GM23248 (cell line): ENCODE measurements at regions not wholly inside any gene's neighbourhood (a gene's known extent, or its start where the extent isn't known, plus 50 kb on each side); places are given as distances from the start of the nearest gene placed in this dataset.

Experiments
- DNase-seq: peaks from one replicate; pipeline ENCODE4 v3.0.0-alpha.2; 2015
- H2AFZ ChIP-seq: fragments of 200-600 bp; sonication (generic); 2 replicates; pipeline ENCODE4 v1.6.1; 2016; ENCODE audit warnings: antibody characterized with exemption
- H3F3A ChIP-seq: fragments of 200-600 bp; sonication (generic); 2 replicates; pipeline ENCODE4 v1.6.1; 2016; ENCODE audit warnings: mild to moderate bottlenecking, antibody characterized with exemption, mixed run types; ENCODE audit not compliant: insufficient read depth
- H3K27ac ChIP-seq: fragments of 200-600 bp; sonication (generic); 2 replicates; pipeline ENCODE4 v1.5.1; 2016; ENCODE audit warnings: mild to moderate bottlenecking
- H3K27me3 ChIP-seq: fragments of 200-600 bp; sonication (generic); replicated peaks from 2 replicates; pipeline ENCODE4 v1.6.1; 2016; ENCODE audit warnings: mild to moderate bottlenecking; ENCODE audit not compliant: insufficient read depth
- H3K36me3 ChIP-seq: fragments of 200-600 bp; sonication (generic); 2 replicates; pipeline ENCODE4 v1.6.1; 2016; ENCODE audit warnings: low read depth, mild to moderate bottlenecking
- H3K4me1 ChIP-seq: fragments of 200-600 bp; sonication (generic); 2 replicates; pipeline ENCODE4 v1.6.1; 2016; ENCODE audit warnings: mild to moderate bottlenecking; ENCODE audit not compliant: insufficient read depth
- H3K4me2 ChIP-seq: fragments of 200-600 bp; sonication (generic); one replicate; pipeline ENCODE4 v1.6.1; 2016; ENCODE audit warnings: mild to moderate bottlenecking; ENCODE audit not compliant: unreplicated experiment
- H3K4me3 ChIP-seq: fragments of 200-600 bp; sonication (generic); 2 replicates; pipeline ENCODE4 v1.5.1; 2016; ENCODE audit warnings: mild to moderate bottlenecking
- H3K79me2 ChIP-seq: fragments of 200-600 bp; sonication (generic); 2 replicates; pipeline ENCODE4 v1.6.1; 2016; ENCODE audit warnings: mild to moderate bottlenecking; ENCODE audit not compliant: insufficient read depth
- H3K9ac ChIP-seq: fragments of 200-600 bp; sonication (generic); 2 replicates; pipeline ENCODE4 v1.6.1; 2016; ENCODE audit warnings: mild to moderate bottlenecking
- H3K9me2 ChIP-seq: fragments of 200-600 bp; sonication (generic); 2 replicates; pipeline ENCODE4 v1.6.1; 2016; ENCODE audit warnings: mixed run types, mild to moderate bottlenecking, moderate library complexity; ENCODE audit not compliant: insufficient read depth
- H3K9me3 ChIP-seq: fragments of 200-600 bp; sonication (generic); one replicate; pipeline ENCODE4 v1.6.1; 2017; ENCODE audit warnings: low read depth
- H4K20me1 ChIP-seq: fragments of 200-600 bp; sonication (generic); 2 replicates; pipeline ENCODE4 v1.6.0; 2016; ENCODE audit not compliant: insufficient read depth
- EZH2 ChIP-seq: fragments of 200-600 bp; sonication (generic); IDR thresholded peaks from 2 replicates; pipeline ENCODE4 v1.6.1; 2018; ENCODE audit warnings: antibody characterized with exemption, mild to moderate bottlenecking; ENCODE audit not compliant: insufficient read depth, poor library complexity, severe bottlenecking
- EZH2phosphoT487 ChIP-seq: fragments of 200-600 bp; sonication (generic); IDR thresholded peaks from 2 replicates; pipeline ENCODE4 v1.6.1; 2018; ENCODE audit warnings: antibody characterized with exemption, moderate library complexity, mild to moderate bottlenecking, low read depth; ENCODE audit not compliant: insufficient read depth
- WGBS, 2 experiments: methylation state at CpG; one replicate each; pipeline ENCODE4 v1.1.6; 2015 to 2017; ENCODE audit warnings: low lambda C conversion rate in 2 of 2, low coverage in 1 of 2; ENCODE audit errors: missing lambda C conversion rate in 2 of 2; 5-methylcytosine and 5-hydroxymethylcytosine counted together
- in situ Hi-C: fragments of 300-500 bp; cut with MboI; formaldehyde crosslinking; loops from 2 replicates; pipeline ENCODE4 v1.15.0; 2020

DNA sequence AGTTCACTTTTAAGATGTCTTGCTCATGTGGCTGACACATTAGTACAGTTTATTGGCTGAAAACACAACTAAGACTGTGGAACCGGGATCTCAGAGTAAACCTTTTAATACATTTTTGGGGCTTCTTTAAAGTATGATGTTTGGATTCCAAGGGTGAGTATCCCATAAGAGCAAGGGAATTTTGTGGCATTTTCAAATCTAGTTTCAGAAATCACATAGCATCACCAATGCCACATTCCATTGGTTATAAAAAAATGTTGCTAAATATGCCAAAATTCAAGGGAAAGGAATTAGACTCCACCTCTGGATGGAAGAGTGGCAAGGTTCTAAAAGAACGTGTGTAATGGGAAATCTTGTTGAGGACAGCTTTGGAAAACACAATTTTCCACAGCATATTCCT lies 338.6 kb downstream of the COL12A1 start:
- Histone ChIP-seq H3K36me3 (no peaks in the 10 kb centered on the region), H4K20me1 (no peaks in the 10 kb centered on the region), H3K9me2 (no peaks in the 10 kb centered on the region), H3K4me1 (peaks cover 11% of the 10 kb centered on the region), H3K9ac (no peak overlapping the region), H3K4me2 (peak overlapping the region; percentile 11), H3K9me3 (no peaks in the 10 kb centered on the region), H3K4me3 (no peak overlapping the region), H3K27me3 (no peaks in the 10 kb centered on the region), H2AFZ (0 out of 2 replicates have a peak overlapping the region, but pooled peaks have one; percentile 23), H3K27ac (no peak overlapping the region), H3F3A (peaks cover 4% of the 10 kb centered on the region; the same call in 1 of the 2 replicates), H3K79me2 (no peaks in the 10 kb centered on the region)
- TF ChIP-seq EZH2 (no peak), EZH2phosphoT487 (no peak)
- WGBS, 2 experiments = 54 to 56% methylated on average over 2 of the region's 2 CpGs
- in situ Hi-C loops = no loop called here
- DNase-seq = peak; percentile 16

DNA sequence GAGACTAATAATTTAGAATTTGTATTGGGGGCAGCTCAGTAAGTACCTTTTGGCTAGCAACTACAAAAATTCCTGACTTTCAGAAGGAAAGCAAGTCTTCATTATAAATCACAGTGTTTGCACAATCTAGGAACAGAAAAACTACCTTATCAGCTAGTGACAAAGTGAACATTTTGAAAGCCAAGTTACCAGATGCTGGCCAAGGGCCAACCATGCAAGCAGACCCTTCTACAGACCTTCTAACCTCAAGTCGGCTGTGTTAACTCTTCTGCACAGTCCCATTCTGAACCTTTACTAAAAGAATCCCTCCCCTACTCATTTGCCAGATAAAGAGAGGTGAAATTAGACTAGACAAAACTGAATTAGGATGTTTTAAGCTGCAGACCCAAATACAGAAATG lies 341.9 kb downstream of the COL12A1 start:
- TF ChIP-seq EZH2phosphoT487 = no peak
- TF ChIP-seq EZH2 = no peak

DNA sequence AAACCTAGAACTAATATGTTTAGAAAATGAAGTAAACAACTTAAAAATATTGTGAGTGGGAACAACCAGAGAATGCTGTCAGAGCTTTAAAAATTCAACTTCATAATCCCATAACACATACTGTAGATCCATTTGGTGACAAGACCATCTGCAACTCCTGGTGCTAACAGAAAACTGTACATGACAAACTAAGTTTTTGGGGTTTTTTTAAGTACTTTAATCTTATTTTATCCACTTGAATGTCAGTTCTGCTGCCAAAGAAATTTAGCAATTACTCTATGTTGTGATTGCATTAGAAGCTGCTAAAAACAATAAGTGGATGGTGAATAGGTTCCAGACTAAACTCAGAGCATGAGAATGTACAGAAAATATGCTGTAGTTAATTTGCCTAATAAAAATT lies 345.4 kb downstream of the COL12A1 start:
- Histone ChIP-seq H3K4me1 (no peaks in the 10 kb centered on the region), H4K20me1 (no peaks in the 10 kb centered on the region), H3K9me3 (no peaks in the 10 kb centered on the region), H3K9me2 (no peaks in the 10 kb centered on the region), H3K36me3 (no peaks in the 10 kb centered on the region), H2AFZ (no peak overlapping the region), H3F3A (no peaks in the 10 kb centered on the region), H3K4me2 (no peak overlapping the region), H3K79me2 (no peaks in the 10 kb centered on the region), H3K4me3 (no peak overlapping the region), H3K27me3 (no peaks in the 10 kb centered on the region), H3K27ac (no peak overlapping the region), H3K9ac (no peak overlapping the region)
- TF ChIP-seq EZH2phosphoT487 = no peak
- no peak for DNase-seq
- in situ Hi-C loops = no loop called here

More for the DNA sequence above, 341.9 kb downstream of the COL12A1 start:
- Histone ChIP-seq H3K27me3 (no peaks in the 10 kb centered on the region), H3K79me2 (no peaks in the 10 kb centered on the region), H3K9me3 (no peaks in the 10 kb centered on the region), H4K20me1 (no peaks in the 10 kb centered on the region), H2AFZ (no peak overlapping the region), H3K9ac (no peak overlapping the region), H3K4me1 (peaks cover 11% of the 10 kb centered on the region), H3K36me3 (no peaks in the 10 kb centered on the region), H3K27ac (no peak overlapping the region), H3K9me2 (no peaks in the 10 kb centered on the region), H3F3A (no peaks in the 10 kb centered on the region), H3K4me2 (no peak overlapping the region), H3K4me3 (no peak overlapping the region)
- DNase-seq = no peak
- 78 to 80% methylated on average over 1 of the region's 1 CpG for WGBS, 2 experiments
- in situ Hi-C loops = no loop called here

DNA sequence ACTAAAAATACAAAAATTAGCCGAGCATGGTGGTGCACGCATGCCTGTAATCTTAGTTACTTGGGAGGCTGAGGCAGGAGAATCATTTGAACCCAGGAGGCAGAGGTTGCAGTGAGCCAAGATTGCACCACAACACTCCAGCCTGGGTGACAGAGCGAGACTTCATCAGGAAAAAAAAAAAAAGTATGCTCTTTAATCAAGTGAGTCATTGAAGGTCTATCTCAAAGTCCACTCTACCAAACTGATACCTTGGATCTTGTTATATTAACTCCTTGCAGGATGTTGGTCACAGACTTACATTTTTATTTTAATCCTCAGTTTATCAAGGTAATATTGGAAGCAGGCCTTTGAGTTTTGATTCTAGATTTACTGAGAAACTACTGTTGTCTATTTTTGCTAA lies 348.7 kb downstream of the COL12A1 start:
- Histone ChIP-seq H3K9me2 (no peaks in the 10 kb centered on the region), H3K9ac (no peak overlapping the region), H3K4me3 (no peak overlapping the region), H4K20me1 (no peaks in the 10 kb centered on the region), H3K36me3 (no peaks in the 10 kb centered on the region), H2AFZ (no peak overlapping the region), H3F3A (no peaks in the 10 kb centered on the region), H3K4me2 (no peak overlapping the region), H3K27me3 (no peaks in the 10 kb centered on the region), H3K79me2 (no peaks in the 10 kb centered on the region), H3K27ac (no peak overlapping the region), H3K9me3 (no peaks in the 10 kb centered on the region), H3K4me1 (peaks cover 12% of the 10 kb centered on the region; the same call in 1 of the 2 replicates)
- in situ Hi-C loops = no loop called here
- TF ChIP-seq EZH2 (no peak), EZH2phosphoT487 (no peak)
- 87 to 89% methylated on average over 3 of the region's 3 CpGs for WGBS, 2 experiments
- no peak for DNase-seq

DNA sequence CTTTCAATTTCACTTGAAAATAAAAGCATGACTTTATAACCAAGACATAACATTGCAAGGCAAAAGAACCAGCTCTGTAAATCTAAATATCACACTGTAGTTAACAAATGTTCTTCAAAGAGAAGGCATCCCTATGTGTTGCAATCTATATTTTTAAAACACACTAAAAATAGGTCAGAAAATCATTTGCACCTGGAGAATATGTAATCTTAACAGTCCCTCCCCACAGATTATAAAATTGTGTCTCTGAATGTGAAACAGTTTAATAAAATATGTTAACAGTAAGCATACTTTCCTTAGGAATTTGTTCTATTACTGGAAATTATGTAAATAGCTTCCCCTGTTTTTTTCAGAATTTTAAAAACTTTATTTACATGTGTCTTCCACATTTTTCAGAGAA lies 351.9 kb downstream of the COL12A1 start:
- peak overlapping the region; percentile 11; the same call in 1 of the 2 replicates for H2AFZ ChIP-seq
- H3K36me3 ChIP-seq = no peaks in the 10 kb centered on the region
- H3K79me2 ChIP-seq = no peaks in the 10 kb centered on the region
- H3K4me3 ChIP-seq = no peak overlapping the region
- TF ChIP-seq EZH2phosphoT487 (no peak), EZH2 (no peak)
- no peak for DNase-seq
- H4K20me1 ChIP-seq = no peaks in the 10 kb centered on the region
- no peak overlapping the region for H3K27ac ChIP-seq
- H3K9me2 ChIP-seq = no peaks in the 10 kb centered on the region
- peaks cover 22% of the 10 kb centered on the region for H3K4me1 ChIP-seq
- in situ Hi-C loops = no loop called here
- no peaks in the 10 kb centered on the region for H3K9me3 ChIP-seq
- no peaks in the 10 kb centered on the region for H3K27me3 ChIP-seq
- no peak overlapping the region for H3K4me2 ChIP-seq
- H3K9ac ChIP-seq = no peak overlapping the region
- H3F3A ChIP-seq = no peaks in the 10 kb centered on the region
